HepG2 (cell line): ENCODE measurements at regions not wholly inside any gene's neighbourhood (a gene's known extent, or its start where the extent isn't known, plus 50 kb on each side); places are given as distances from the start of the nearest gene placed in this dataset.

Experiments
- FOSL1 ChIP-seq: sonication (generic); formaldehyde crosslinking; IDR thresholded peaks from 2 replicates; pipeline ENCODE4 v1.9.0; 2021; ENCODE audit warnings: missing genetic modification reagents, borderline replicate concordance
- NFATC3 ChIP-seq: sonication (generic); formaldehyde crosslinking; IDR thresholded peaks from 2 replicates; pipeline ENCODE4 v1.5.1; 2020; ENCODE audit warnings: mild to moderate bottlenecking, missing genetic modification reagents

DNA sequence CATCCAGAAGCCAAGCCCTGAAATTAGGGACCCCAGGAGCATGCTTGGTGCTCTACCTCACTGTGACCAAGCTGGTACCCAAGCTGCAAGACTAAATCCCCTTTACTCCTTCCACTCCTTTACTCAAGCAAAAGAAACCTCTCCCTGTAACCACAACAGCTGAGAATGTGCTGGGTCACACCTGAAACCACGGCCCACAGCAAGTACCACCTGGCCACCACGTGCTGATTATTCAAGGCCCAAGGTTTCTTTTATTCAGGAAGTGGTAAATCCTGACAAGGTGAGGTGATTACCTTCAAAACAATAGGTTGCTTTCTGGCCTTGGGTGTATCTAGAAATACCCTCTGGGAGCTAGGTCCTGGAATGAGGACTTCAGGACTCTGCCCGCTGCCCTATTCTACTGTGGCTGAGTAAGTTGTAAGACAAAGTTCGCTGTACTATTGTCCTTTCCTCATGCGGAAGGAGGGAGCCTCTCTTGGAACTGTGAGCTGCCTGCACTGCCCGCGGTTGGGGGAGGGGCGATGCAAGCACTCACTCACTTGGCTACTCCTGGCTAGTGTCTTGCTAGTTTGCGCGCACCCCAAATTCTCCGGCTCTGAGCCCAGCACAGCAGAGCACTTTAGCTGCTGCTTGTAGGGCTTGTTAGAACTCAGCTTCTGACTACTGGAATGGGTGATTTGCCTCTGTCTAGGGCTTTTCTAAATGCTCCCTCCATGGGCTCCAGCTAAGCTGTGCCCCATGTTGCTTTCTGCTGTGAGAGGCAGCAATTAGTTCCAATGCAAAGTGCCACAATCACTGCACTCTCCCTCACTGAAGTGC, 487.1 kb upstream of the CNTN3 start:
- TF ChIP-seq FOSL1 (CRISPR knock-in tag): no peak
- no peak for TF ChIP-seq NFATC3
